ENCODE measurements at regions not wholly inside any gene's neighbourhood (a gene's known extent, or its start where the extent isn't known, plus 50 kb on each side); places are given as distances from the start of the nearest gene placed in this dataset.
A peak's percentile ranks its signal among the peaks of the same experiment; 100 is the strongest.

- no peak overlapping the region for H3K27ac ChIP-seq (ENCODE audit: insufficient read depth, low read length)
- H3K9me3 ChIP-seq (ENCODE audit: control insufficient read depth, insufficient read depth, low read depth, low read length), result no peaks in the 10 kb centered on the region
- no peak overlapping the region for H3K4me3 ChIP-seq (replicated peaks in 1 of 4; ENCODE audit: control extremely low read depth in 1 of 4, insufficient read depth in 1 of 4, low read depth in 3 of 4, low read length in 4 of 4)
- H3K4me1 ChIP-seq (ENCODE audit: control insufficient read depth, extremely low read depth, insufficient read depth, low read length), result no peaks in the 10 kb centered on the region
- DNase-seq (ENCODE audit: low read depth in 2 of 2), result peak in 1 of 2 donors; percentile 23
- no peaks in the 10 kb centered on the region for H4K20me1 ChIP-seq (ENCODE audit: control insufficient read depth, extremely low read depth, insufficient read depth, low read length)
- H2AFZ ChIP-seq (ENCODE audit: low read length), result no peak overlapping the region
- TF ChIP-seq EZH2 (IDR thresholded peaks at IDR 0.05; ENCODE audit: low read length, missing control alignments), result no peak
- TF ChIP-seq CTCF (conservative IDR thresholded peaks at IDR 0.05 in 1 of 2, IDR thresholded peaks at IDR 0.05 in 1 of 2; ENCODE audit: low read depth in 1 of 2, low read length in 2 of 2), result peak; percentile 53 to 58
- no peak overlapping the region for H3K9ac ChIP-seq (ENCODE audit: insufficient read depth, low read length)
- H3K36me3 ChIP-seq (ENCODE audit: control insufficient read depth, insufficient read depth, low read length), result no peaks in the 10 kb centered on the region
- H3K4me2 ChIP-seq (ENCODE audit: extremely low read depth, insufficient read depth, low read length), result no peak overlapping the region
- H3K79me2 ChIP-seq (ENCODE audit: control insufficient read depth, insufficient read depth, low read length), result no peaks in the 10 kb centered on the region
- no peaks in the 10 kb centered on the region for H3K27me3 ChIP-seq (ENCODE audit: control insufficient read depth, insufficient read depth, low read length)
These were observed 288.5 kb downstream of the VGLL3 start for GRCh38 chr3:86702381-86702958.

- H3K27ac ChIP-seq (ENCODE audit: insufficient read depth, low read length), result no peak overlapping the region
- no peak overlapping the region for H3K4me2 ChIP-seq (ENCODE audit: extremely low read depth, insufficient read depth, low read length)
- H3K9ac ChIP-seq (ENCODE audit: insufficient read depth, low read length), result no peak overlapping the region
- no peak overlapping the region for H3K4me3 ChIP-seq (replicated peaks in 1 of 4; ENCODE audit: control extremely low read depth in 1 of 4, insufficient read depth in 1 of 4, low read depth in 3 of 4, low read length in 4 of 4)
- no peaks in the 10 kb centered on the region for H3K4me1 ChIP-seq (ENCODE audit: control insufficient read depth, extremely low read depth, insufficient read depth, low read length)
- H2AFZ ChIP-seq (ENCODE audit: low read length), result no peak overlapping the region
- H3K27me3 ChIP-seq (ENCODE audit: control insufficient read depth, insufficient read depth, low read length), result no peaks in the 10 kb centered on the region
- no peaks in the 10 kb centered on the region for H4K20me1 ChIP-seq (ENCODE audit: control insufficient read depth, extremely low read depth, insufficient read depth, low read length)
- no peak for DNase-seq (ENCODE audit: low read depth in 2 of 2)
- H3K36me3 ChIP-seq (ENCODE audit: control insufficient read depth, insufficient read depth, low read length), result no peaks in the 10 kb centered on the region
- no peaks in the 10 kb centered on the region for H3K79me2 ChIP-seq (ENCODE audit: control insufficient read depth, insufficient read depth, low read length)
- TF ChIP-seq EZH2 (IDR thresholded peaks at IDR 0.05; ENCODE audit: low read length, missing control alignments) (no peak), CTCF (conservative IDR thresholded peaks at IDR 0.05 in 1 of 2, IDR thresholded peaks at IDR 0.05 in 1 of 2; ENCODE audit: low read depth in 1 of 2, low read length in 2 of 2) (no peak)
- no peaks in the 10 kb centered on the region for H3K9me3 ChIP-seq (ENCODE audit: control insufficient read depth, insufficient read depth, low read depth, low read length)
These were observed 295.2 kb downstream of the VGLL3 start for GRCh38 chr3:86695752-86696151.

GRCh38 chr3:86673991-86674390 is 317.0 kb downstream of the VGLL3 start:
- Histone ChIP-seq H3K4me3 (replicated peaks in 1 of 4; ENCODE audit: control extremely low read depth in 1 of 4, insufficient read depth in 1 of 4, low read depth in 3 of 4, low read length in 4 of 4) (no peak overlapping the region), H3K79me2 (ENCODE audit: control insufficient read depth, insufficient read depth, low read length) (no peaks in the 10 kb centered on the region), H3K4me2 (ENCODE audit: extremely low read depth, insufficient read depth, low read length) (no peak overlapping the region), H3K4me1 (ENCODE audit: control insufficient read depth, extremely low read depth, insufficient read depth, low read length) (no peaks in the 10 kb centered on the region), H2AFZ (ENCODE audit: low read length) (no peak overlapping the region), H3K9ac (ENCODE audit: insufficient read depth, low read length) (no peak overlapping the region), H3K36me3 (ENCODE audit: control insufficient read depth, insufficient read depth, low read length) (no peaks in the 10 kb centered on the region), H3K27me3 (ENCODE audit: control insufficient read depth, insufficient read depth, low read length) (no peaks in the 10 kb centered on the region), H3K27ac (ENCODE audit: insufficient read depth, low read length) (no peak overlapping the region), H4K20me1 (ENCODE audit: control insufficient read depth, extremely low read depth, insufficient read depth, low read length) (no peaks in the 10 kb centered on the region), H3K9me3 (ENCODE audit: control insufficient read depth, insufficient read depth, low read depth, low read length) (no peaks in the 10 kb centered on the region)
- DNase-seq (ENCODE audit: low read depth in 2 of 2), result no peak
- no peak for TF ChIP-seq EZH2 (IDR thresholded peaks at IDR 0.05; ENCODE audit: low read length, missing control alignments)
- TF ChIP-seq CTCF (conservative IDR thresholded peaks at IDR 0.05 in 1 of 2, IDR thresholded peaks at IDR 0.05 in 1 of 2; ENCODE audit: low read depth in 1 of 2, low read length in 2 of 2), result no peak
